Raji (cell line): ENCODE measurements at regions not wholly inside any gene's neighbourhood (a gene's known extent, or its start where the extent isn't known, plus 50 kb on each side); places are given as distances from the start of the nearest gene placed in this dataset.

Experiments
- POLR2A ChIP-seq: IDR thresholded peaks from 2 replicates; pipeline ENCODE4 v1.6.1; 2011; ENCODE audit warnings: low read depth, low read length, control low read depth; ENCODE audit not compliant: insufficient read depth

- TF ChIP-seq POLR2A = no peak
These were observed 2225.7 kb downstream of the NCAM2 start for GRCh38 chr21:23223882-23224281.

GRCh38 chr21:23218667-23219066 is 2220.5 kb downstream of the NCAM2 start:
- no peak for TF ChIP-seq POLR2A

GRCh38 chr21:23217597-23217996 is 2219.4 kb downstream of the NCAM2 start:
- TF ChIP-seq POLR2A = no peak

- no peak for TF ChIP-seq POLR2A
These were observed 2217.1 kb downstream of the NCAM2 start for GRCh38 chr21:23215261-23215660.
